HFFc6 (cell line): ENCODE measurements at regions not wholly inside any gene's neighbourhood (a gene's known extent, or its start where the extent isn't known, plus 50 kb on each side); places are given as distances from the start of the nearest gene placed in this dataset.

Experiments
- DNase-seq: peaks from one replicate; pipeline ENCODE4 v3.0.0-alpha.2; 2018
- H3K27ac Mint-ChIP-seq: 2 replicates; pipeline ENCODE4 v1.8.0; 2020; ENCODE audit warnings: mild to moderate bottlenecking, mixed read lengths
- H3K27me3 Mint-ChIP-seq: 2 replicates; pipeline ENCODE4 v1.8.0; 2021; ENCODE audit warnings: mild to moderate bottlenecking, moderate library complexity, mixed read lengths; ENCODE audit not compliant: insufficient read depth
- H3K36me3 Mint-ChIP-seq: 2 replicates; pipeline ENCODE4 v1.8.0; 2021; ENCODE audit warnings: low read depth, mixed read lengths
- H3K4me1 Mint-ChIP-seq: 2 replicates; pipeline ENCODE4 v1.8.0; 2020; ENCODE audit warnings: low read depth, mixed read lengths
- H3K4me3 Mint-ChIP-seq: 2 replicates; pipeline ENCODE4 v1.8.0; 2020; ENCODE audit warnings: mild to moderate bottlenecking, moderate library complexity, mixed read lengths
- H3K9me3 Mint-ChIP-seq: 2 replicates; pipeline ENCODE4 v1.8.0; 2020; ENCODE audit warnings: mild to moderate bottlenecking, mixed read lengths
- TF ChIP-seq, protein P1 (sequence below): fragments of 200-600 bp; sonication (generic); IDR thresholded peaks from 2 replicates; pipeline ENCODE4 v1.5.0; 2021; ENCODE audit warnings: antibody characterized with exemption, mild to moderate bottlenecking

- TF ChIP-seq, protein P1, sequence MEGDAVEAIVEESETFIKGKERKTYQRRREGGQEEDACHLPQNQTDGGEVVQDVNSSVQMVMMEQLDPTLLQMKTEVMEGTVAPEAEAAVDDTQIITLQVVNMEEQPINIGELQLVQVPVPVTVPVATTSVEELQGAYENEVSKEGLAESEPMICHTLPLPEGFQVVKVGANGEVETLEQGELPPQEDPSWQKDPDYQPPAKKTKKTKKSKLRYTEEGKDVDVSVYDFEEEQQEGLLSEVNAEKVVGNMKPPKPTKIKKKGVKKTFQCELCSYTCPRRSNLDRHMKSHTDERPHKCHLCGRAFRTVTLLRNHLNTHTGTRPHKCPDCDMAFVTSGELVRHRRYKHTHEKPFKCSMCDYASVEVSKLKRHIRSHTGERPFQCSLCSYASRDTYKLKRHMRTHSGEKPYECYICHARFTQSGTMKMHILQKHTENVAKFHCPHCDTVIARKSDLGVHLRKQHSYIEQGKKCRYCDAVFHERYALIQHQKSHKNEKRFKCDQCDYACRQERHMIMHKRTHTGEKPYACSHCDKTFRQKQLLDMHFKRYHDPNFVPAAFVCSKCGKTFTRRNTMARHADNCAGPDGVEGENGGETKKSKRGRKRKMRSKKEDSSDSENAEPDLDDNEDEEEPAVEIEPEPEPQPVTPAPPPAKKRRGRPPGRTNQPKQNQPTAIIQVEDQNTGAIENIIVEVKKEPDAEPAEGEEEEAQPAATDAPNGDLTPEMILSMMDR, result no peak
- H3K4me3 Mint-ChIP-seq, result no peak overlapping the region
These were observed 166.0 kb upstream of the SATB1 start for GRCh38 chr3:18591120-18591519.

DNA sequence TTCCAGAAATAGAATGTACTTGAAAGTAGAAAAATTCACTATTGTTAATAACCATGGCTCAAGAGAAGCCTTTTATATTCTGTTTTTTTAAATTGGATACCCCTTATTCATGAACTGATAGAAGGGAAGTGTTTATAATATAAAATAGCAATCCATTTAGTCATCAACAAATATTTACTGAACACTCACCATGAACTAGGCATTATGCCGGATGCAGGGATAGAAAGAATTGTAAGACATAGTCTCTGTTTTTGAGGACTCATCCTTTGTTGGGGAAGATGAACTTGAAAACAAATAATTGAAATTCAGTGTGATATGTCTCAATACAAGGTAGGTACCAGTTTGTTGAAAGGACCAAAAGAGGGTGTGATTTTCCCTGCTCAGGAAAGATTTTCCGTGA lies 160.9 kb upstream of the SATB1 start:
- Mint-ChIP-seq H3K4me1 (no peaks in the 10 kb centered on the region), H3K27ac (no peak overlapping the region), H3K9me3 (peaks cover 28% of the 10 kb centered on the region), H3K27me3 (no peaks in the 10 kb centered on the region), H3K36me3 (no peaks in the 10 kb centered on the region), H3K4me3 (no peak overlapping the region)
- no peak for DNase-seq
- TF ChIP-seq, protein P1, result no peak

More at GRCh38 chr3:18591120-18591519, 166.0 kb upstream of the SATB1 start:
- Mint-ChIP-seq H3K9me3 (peaks cover 27% of the 10 kb centered on the region), H3K27me3 (no peaks in the 10 kb centered on the region), H3K36me3 (no peaks in the 10 kb centered on the region), H3K4me1 (no peaks in the 10 kb centered on the region), H3K27ac (no peak overlapping the region)
- DNase-seq, result no peak

DNA sequence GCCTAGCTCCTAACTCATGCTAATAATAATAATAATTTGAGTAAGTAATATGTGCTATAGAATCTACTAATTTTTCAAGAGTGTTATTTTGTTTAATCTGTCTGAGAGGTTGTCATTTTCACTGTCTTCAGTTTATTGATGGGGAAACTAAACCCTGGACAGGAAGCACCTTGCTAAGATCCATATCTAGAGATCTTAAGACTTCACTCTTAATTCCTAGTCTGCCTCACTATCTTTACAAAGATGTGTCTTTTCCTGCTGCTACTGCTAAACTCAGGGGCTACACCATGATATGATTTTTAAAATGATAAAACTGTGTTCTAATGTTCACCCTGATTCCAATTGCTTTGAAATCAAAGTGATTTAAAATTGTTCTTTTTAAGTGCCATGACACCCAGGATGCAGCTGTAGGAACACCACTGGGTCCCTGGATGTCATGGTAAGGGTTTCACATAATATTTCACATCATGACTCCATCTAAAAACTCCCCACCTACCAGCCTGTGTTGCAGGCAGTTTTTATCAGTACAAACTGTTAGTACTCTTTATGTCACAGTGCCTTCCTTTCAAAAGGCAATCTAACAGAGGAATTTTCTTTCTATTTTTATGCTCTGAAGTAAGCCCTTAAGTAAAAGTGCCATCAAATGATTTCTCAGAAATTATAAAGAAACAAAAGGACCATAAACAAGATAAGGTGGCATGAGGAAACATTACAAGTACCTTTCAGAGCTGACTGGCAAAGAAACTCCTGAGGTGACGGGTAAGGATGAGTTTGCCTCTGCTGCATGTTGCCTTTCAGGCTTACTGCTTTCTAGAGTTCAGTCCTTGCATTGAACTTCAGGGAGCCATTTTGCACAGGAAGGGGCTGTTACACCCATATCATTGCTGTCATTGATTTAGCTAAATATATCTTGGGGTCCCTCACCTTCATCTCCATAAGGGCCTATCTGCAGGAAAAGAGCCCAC lies 160.1 kb upstream of the SATB1 start:
- Mint-ChIP-seq H3K9me3 (peaks cover 26% of the 10 kb centered on the region), H3K36me3 (no peaks in the 10 kb centered on the region), H3K27me3 (no peaks in the 10 kb centered on the region), H3K4me3 (no peak overlapping the region), H3K27ac (no peak overlapping the region), H3K4me1 (no peaks in the 10 kb centered on the region)
- TF ChIP-seq, protein P1, result no peak
- no peak for DNase-seq

DNA sequence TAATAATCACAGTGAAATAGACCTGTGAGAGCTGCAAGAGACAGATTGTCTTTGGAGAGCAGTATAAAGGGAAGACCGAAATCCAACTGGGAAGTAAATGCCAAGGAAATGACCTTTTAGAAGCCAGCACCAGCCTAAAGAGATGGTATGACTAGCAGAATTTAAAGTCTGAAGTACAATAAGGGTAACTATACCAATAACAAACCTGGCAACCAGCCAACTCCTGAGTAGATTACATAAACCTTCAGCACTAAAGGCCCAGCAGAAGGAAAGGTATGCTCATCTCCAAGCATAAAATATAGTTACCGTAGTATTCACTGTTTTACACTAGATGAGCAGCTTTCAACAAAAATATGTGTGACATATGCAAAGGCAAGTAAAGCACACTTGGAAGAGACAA lies 155.1 kb upstream of the SATB1 start:
- no peak for DNase-seq
- H3K27me3 Mint-ChIP-seq, result peaks cover 5% of the 10 kb centered on the region
- H3K4me1 Mint-ChIP-seq, result no peaks in the 10 kb centered on the region
- H3K4me3 Mint-ChIP-seq, result no peak overlapping the region
- peaks cover 4% of the 10 kb centered on the region; the same call in 1 of the 2 replicates for H3K36me3 Mint-ChIP-seq
- peaks cover 35% of the 10 kb centered on the region for H3K9me3 Mint-ChIP-seq
- no peak overlapping the region for H3K27ac Mint-ChIP-seq
- TF ChIP-seq, protein P1, result no peak

GRCh38 chr3:18579661-18580060 lies 154.5 kb upstream of the SATB1 start:
- DNase-seq, result no peak
- Mint-ChIP-seq H3K4me3 (no peak overlapping the region), H3K36me3 (peaks cover 4% of the 10 kb centered on the region; the same call in 1 of the 2 replicates)

More at GRCh38 chr3:18579661-18580060, 154.5 kb upstream of the SATB1 start:
- no peaks in the 10 kb centered on the region for H3K4me1 Mint-ChIP-seq
- peaks cover 35% of the 10 kb centered on the region for H3K9me3 Mint-ChIP-seq
- H3K27me3 Mint-ChIP-seq, result peaks cover 5% of the 10 kb centered on the region
- TF ChIP-seq, protein P1, result no peak
- no peak overlapping the region for H3K27ac Mint-ChIP-seq
